IMR-90 (cell line): ENCODE measurements at regions not wholly inside any gene's neighbourhood (a gene's known extent, or its start where the extent isn't known, plus 50 kb on each side); places are given as distances from the start of the nearest gene placed in this dataset.

Source experiments
- ATAC-seq: fragments of 200-7000 bp; cut with Tn5 transposase; 2 replicates; pipeline ENCODE4 v1.9.1; 2020; ENCODE audit warnings: low read depth, mild to moderate bottlenecking, moderate library complexity
- BruUV-seq: library from RNA; stranded (reverse); fragments of 400-500 nt; replicated peaks from 2 replicates; lab custom pipeline; 2021; lab: Mats Ljungman, UMichigan
- CTCF ChIA-PET: fragments of 300-600 bp; formaldehyde crosslinking; extraction: SDS; loops from one replicate; lab custom pipeline; 2021; ENCODE audit warnings: antibody characterized with exemption; lab: Yijun Ruan, JAX
- POLR2A ChIA-PET: fragments of 300-600 bp; sonication (Branson Sonifier 250); formaldehyde crosslinking; loops from one replicate; lab custom pipeline; 2022; ENCODE audit warnings: antibody characterized with exemption; ENCODE audit not compliant: unreplicated experiment; lab: Charles Lee
- DNase-seq: peaks from one replicate; pipeline ENCODE4 v3.0.0; 2013
- H2AFZ ChIP-seq: replicated peaks from 2 replicates; pipeline ENCODE3; 2013; ENCODE audit warnings: low read length, mild to moderate bottlenecking; ENCODE audit not compliant: poor library complexity
- H2AK5ac ChIP-seq: 2 replicates; pipeline ENCODE4 v1.6.1; 2013; ENCODE audit warnings: low read depth, low read length, inconsistent platforms
- H2AK9ac ChIP-seq: replicated peaks from 2 replicates; pipeline ENCODE3; 2013; ENCODE audit warnings: mild to moderate bottlenecking, low read depth, low read length, moderate library complexity; ENCODE audit not compliant: poor library complexity
- H2BK120ac ChIP-seq: 2 replicates; pipeline ENCODE4 v1.6.1; 2013; ENCODE audit warnings: low read depth, low read length, inconsistent platforms
- H2BK15ac ChIP-seq: 3 replicates; pipeline ENCODE4 v1.6.1; 2013; ENCODE audit warnings: low read depth, low read length, inconsistent platforms
- H2BK20ac ChIP-seq: 2 replicates; pipeline ENCODE4 v1.6.1; 2013; ENCODE audit warnings: low read depth, mild to moderate bottlenecking, inconsistent platforms, low read length, moderate library complexity
- H2BK5ac ChIP-seq: 2 replicates; pipeline ENCODE4 v1.6.1; 2013; ENCODE audit warnings: mild to moderate bottlenecking, low read depth, low read length, inconsistent platforms; ENCODE audit not compliant: poor library complexity, severe bottlenecking
- H3K14ac ChIP-seq: replicated peaks from 2 replicates; pipeline ENCODE4 v1.6.1; 2013; ENCODE audit warnings: low read depth, low read length, inconsistent platforms
- H3K18ac ChIP-seq: 2 replicates; pipeline ENCODE4 v1.6.1; 2013; ENCODE audit warnings: low read depth, low read length, control low read depth
- H3K23ac ChIP-seq: 2 replicates; pipeline ENCODE4 v1.6.1; 2013; ENCODE audit warnings: low read depth, low read length, inconsistent platforms
- H3K27ac ChIP-seq: 2 replicates; pipeline ENCODE4 v1.5.1; 2013; ENCODE audit warnings: mild to moderate bottlenecking, control low read depth, low read length; ENCODE audit not compliant: insufficient read depth
- H3K27me3 ChIP-seq: 2 replicates; pipeline ENCODE4 v1.6.1; 2013; ENCODE audit warnings: low read length; ENCODE audit not compliant: control insufficient read depth, insufficient read depth
- H3K36me3 ChIP-seq: 2 replicates; pipeline ENCODE4 v1.6.1; 2013; ENCODE audit warnings: low read length, mixed read lengths; ENCODE audit not compliant: control insufficient read depth, insufficient read depth
- H3K4ac ChIP-seq: 2 replicates; pipeline ENCODE4 v1.6.1; 2013; ENCODE audit warnings: low read depth, low read length, inconsistent platforms
- H3K4me1 ChIP-seq: 2 replicates; pipeline ENCODE4 v1.6.1; 2013; ENCODE audit warnings: low read length, mixed read lengths; ENCODE audit not compliant: control insufficient read depth, insufficient read depth
- H3K4me2 ChIP-seq: 2 replicates; pipeline ENCODE4 v1.6.1; 2013; ENCODE audit warnings: low read depth, mild to moderate bottlenecking, control low read depth, low read length, moderate library complexity
- H3K4me3 ChIP-seq: 2 replicates; pipeline ENCODE4 v1.5.1; 2013; ENCODE audit warnings: low read depth, mild to moderate bottlenecking, control low read depth, low read length, moderate library complexity; ENCODE audit not compliant: insufficient read depth
- H3K56ac ChIP-seq: 2 replicates; pipeline ENCODE4 v1.6.1; 2013; ENCODE audit warnings: low read length, inconsistent platforms; ENCODE audit not compliant: insufficient read depth; ENCODE audit errors: extremely low read depth
- H3K79me1 ChIP-seq, 2 experiments: 2 replicates each; pipeline ENCODE4 v1.6.1; 2013; ENCODE audit warnings: low read length in 2 of 2, inconsistent platforms in 1 of 2, low read depth in 1 of 2
- H3K9ac ChIP-seq: 2 replicates; pipeline ENCODE4 v1.6.1; 2013; ENCODE audit warnings: low read depth, low read length, control low read depth
- H3K9me1 ChIP-seq: 2 replicates; pipeline ENCODE4 v1.6.1; 2013; ENCODE audit warnings: low read length, inconsistent platforms; ENCODE audit not compliant: insufficient read depth
- H3K9me3 ChIP-seq: 2 replicates; pipeline ENCODE4 v1.6.1; 2013; ENCODE audit warnings: low read length; ENCODE audit not compliant: control insufficient read depth, insufficient read depth
- H4K20me1 ChIP-seq: 2 replicates; pipeline ENCODE4 v1.6.1; 2013; ENCODE audit warnings: low read length, inconsistent platforms; ENCODE audit not compliant: insufficient read depth
- H4K5ac ChIP-seq: 2 replicates; pipeline ENCODE4 v1.6.1; 2013; ENCODE audit warnings: mild to moderate bottlenecking, low read depth, low read length, control low read depth
- H4K8ac ChIP-seq, 2 experiments: 2 replicates each; pipeline ENCODE4 v1.6.1; 2013; ENCODE audit warnings: low read depth in 2 of 2, low read length in 2 of 2, control low read depth in 1 of 2, inconsistent platforms in 1 of 2
- H4K91ac ChIP-seq: 2 replicates; pipeline ENCODE4 v1.6.1; 2013; ENCODE audit warnings: low read depth, low read length, inconsistent platforms; ENCODE audit not compliant: insufficient read depth
- BHLHE40 ChIP-seq: fragments of 150-350 bp; IDR thresholded peaks from 2 replicates; pipeline ENCODE4 v1.6.1; 2016; ENCODE audit warnings: mild to moderate bottlenecking, low read depth, low read length
- CEBPB ChIP-seq: IDR thresholded peaks from 2 replicates; pipeline ENCODE4 v1.6.1; 2012; ENCODE audit warnings: low read depth, low read length, improper control_type of control experiment
- CHD1 ChIP-seq: IDR thresholded peaks from 2 replicates; pipeline ENCODE4 v1.6.1; 2012; ENCODE audit warnings: low read depth, low read length, improper control_type of control experiment
- CTCF ChIP-seq: conservative IDR thresholded peaks from 2 replicates; pipeline ENCODE4 v1.5.1; 2012; ENCODE audit warnings: mild to moderate bottlenecking, low read depth, low read length, improper control_type of control experiment
- FOS ChIP-seq: fragments of 150-350 bp; IDR thresholded peaks from 2 replicates; pipeline ENCODE4 v1.6.1; 2016; ENCODE audit warnings: low read depth, low read length
- MXI1 ChIP-seq: IDR thresholded peaks from 2 replicates; pipeline ENCODE4 v1.6.1; 2012; ENCODE audit warnings: low read depth, mild to moderate bottlenecking, low read length, moderate library complexity, borderline replicate concordance
- POLR2A ChIP-seq: IDR thresholded peaks from 2 replicates; pipeline ENCODE4 v1.6.1; 2012; ENCODE audit warnings: mild to moderate bottlenecking, low read depth, low read length
- RCOR1 ChIP-seq: IDR thresholded peaks from 2 replicates; pipeline ENCODE4 v1.6.1; 2012; ENCODE audit warnings: mild to moderate bottlenecking, low read length, improper control_type of control experiment; ENCODE audit not compliant: insufficient replicate concordance
- RFX5 ChIP-seq: IDR thresholded peaks from 2 replicates; pipeline ENCODE4 v1.8.0; 2012; ENCODE audit warnings: low read depth, mild to moderate bottlenecking, low read length, moderate library complexity
- SMC3 ChIP-seq: fragments of 150-350 bp; IDR thresholded peaks from 2 replicates; pipeline ENCODE4 v1.6.1; 2016; ENCODE audit warnings: low read depth, mild to moderate bottlenecking, antibody characterized with exemption, low read length, moderate library complexity
- WGBS, 2 experiments: methylation state at CpG; one replicate each; pipeline versions ENCODE4 v1.1.5 to v1.1.7; 2013; ENCODE audit warnings: missing lambda C conversion rate in 2 of 2; ENCODE audit not compliant: insufficient read length in 1 of 2; ENCODE audit errors: extremely low coverage in 2 of 2; 5-methylcytosine and 5-hydroxymethylcytosine counted together
- dilution Hi-C: fragments of 300-500 bp; cut with HindIII; formaldehyde crosslinking; loops from one replicate; pipeline ENCODE4 v1.14.3; 2018; ENCODE audit warnings: low sequenced_read_pairs; ENCODE audit not compliant: unreplicated experiment
- in situ Hi-C: fragments of 300-500 bp; cut with MboI; formaldehyde crosslinking; loops from 3 replicates; pipeline ENCODE4 v1.14.3; 2019; ENCODE audit warnings: low sequenced_read_pairs, inconsistent platforms, mixed read lengths
- intact Hi-C: fragments of 100-400 bp; cut with micrococcal nuclease; formaldehyde crosslinking; loops from 2 replicates; pipeline ENCODE4 v1.10.0; 2022

- ChIA-PET POLR2A (no interaction called here), CTCF (no interaction called here)
- no peaks in the 10 kb centered on the region for H3K36me3 ChIP-seq
- H2BK15ac ChIP-seq = no peak overlapping the region
- H3K9ac ChIP-seq = no peak overlapping the region
- no peak overlapping the region for H2BK20ac ChIP-seq
- TF ChIP-seq BHLHE40 (no peak), MXI1 (no peak), CHD1 (no peak), SMC3 (no peak), CTCF (no peak), CEBPB (no peak), POLR2A (no peak), RFX5 (no peak), FOS (no peak), RCOR1 (no peak)
- no peak overlapping the region for H3K56ac ChIP-seq
- no peak overlapping the region for H2BK120ac ChIP-seq
- no peak overlapping the region for H3K14ac ChIP-seq
- no CpG with 5 or more reads among the region's 3 CpGs for WGBS, 2 experiments
- H4K91ac ChIP-seq = no peak overlapping the region
- no TSS peak for BruUV-seq
- no peaks in the 10 kb centered on the region for H3K79me1 ChIP-seq
- H3K4me1 ChIP-seq = no peaks in the 10 kb centered on the region
- H3K18ac ChIP-seq = no peak overlapping the region
- no peak overlapping the region for H3K4me2 ChIP-seq
- peaks cover 2% of the 10 kb centered on the region; the same call in 1 of the 2 replicates for H3K9me3 ChIP-seq
- dilution Hi-C loops = no loop called here
- H3K23ac ChIP-seq = no peak overlapping the region
- H2AK5ac ChIP-seq = no peak overlapping the region
- in situ Hi-C loops = no loop called here
- no peak overlapping the region for H4K5ac ChIP-seq
- no peak overlapping the region for H2AFZ ChIP-seq
- no peak overlapping the region for H4K8ac ChIP-seq
- no peak overlapping the region for H3K4ac ChIP-seq
- no peak overlapping the region for H2BK5ac ChIP-seq
- ATAC-seq (no peak), DNase-seq (no peak)
- H3K4me3 ChIP-seq = no peak overlapping the region
- H3K27ac ChIP-seq = no peak overlapping the region
- intact Hi-C loops = no loop called here
- no peaks in the 10 kb centered on the region for H3K9me1 ChIP-seq
- no peak overlapping the region for H2AK9ac ChIP-seq
- no peaks in the 10 kb centered on the region for H4K20me1 ChIP-seq
- H3K27me3 ChIP-seq = peaks cover 45% of the 10 kb centered on the region
These were observed 103.5 kb downstream of the RPS24 start for GRCh38 chr10:78137147-78137546.
